IMR-90 (cell line): ENCODE measurements at regions not wholly inside any gene's neighbourhood (a gene's known extent, or its start where the extent isn't known, plus 50 kb on each side); places are given as distances from the start of the nearest gene placed in this dataset.

Source experiments
- ATAC-seq: fragments of 200-7000 bp; cut with Tn5 transposase; 2 replicates; pipeline ENCODE4 v1.9.1; 2020; ENCODE audit warnings: low read depth, mild to moderate bottlenecking, moderate library complexity
- BruUV-seq: library from RNA; stranded (reverse); fragments of 400-500 nt; replicated peaks from 2 replicates; lab custom pipeline; 2021; lab: Mats Ljungman, UMichigan
- CTCF ChIA-PET: fragments of 300-600 bp; formaldehyde crosslinking; extraction: SDS; loops from one replicate; lab custom pipeline; 2021; ENCODE audit warnings: antibody characterized with exemption; lab: Yijun Ruan, JAX
- POLR2A ChIA-PET: fragments of 300-600 bp; sonication (Branson Sonifier 250); formaldehyde crosslinking; loops from one replicate; lab custom pipeline; 2022; ENCODE audit warnings: antibody characterized with exemption; ENCODE audit not compliant: unreplicated experiment; lab: Charles Lee
- DNase-seq: peaks from one replicate; pipeline ENCODE4 v3.0.0; 2013
- H2AFZ ChIP-seq: replicated peaks from 2 replicates; pipeline ENCODE3; 2013; ENCODE audit warnings: low read length, mild to moderate bottlenecking; ENCODE audit not compliant: poor library complexity
- H2AK5ac ChIP-seq: 2 replicates; pipeline ENCODE4 v1.6.1; 2013; ENCODE audit warnings: low read depth, low read length, inconsistent platforms
- H2AK9ac ChIP-seq: replicated peaks from 2 replicates; pipeline ENCODE3; 2013; ENCODE audit warnings: mild to moderate bottlenecking, low read depth, low read length, moderate library complexity; ENCODE audit not compliant: poor library complexity
- H2BK120ac ChIP-seq: 2 replicates; pipeline ENCODE4 v1.6.1; 2013; ENCODE audit warnings: low read depth, low read length, inconsistent platforms
- H2BK15ac ChIP-seq: 3 replicates; pipeline ENCODE4 v1.6.1; 2013; ENCODE audit warnings: low read depth, low read length, inconsistent platforms
- H2BK20ac ChIP-seq: 2 replicates; pipeline ENCODE4 v1.6.1; 2013; ENCODE audit warnings: low read depth, mild to moderate bottlenecking, inconsistent platforms, low read length, moderate library complexity
- H2BK5ac ChIP-seq: 2 replicates; pipeline ENCODE4 v1.6.1; 2013; ENCODE audit warnings: mild to moderate bottlenecking, low read depth, low read length, inconsistent platforms; ENCODE audit not compliant: poor library complexity, severe bottlenecking
- H3K14ac ChIP-seq: replicated peaks from 2 replicates; pipeline ENCODE4 v1.6.1; 2013; ENCODE audit warnings: low read depth, low read length, inconsistent platforms
- H3K18ac ChIP-seq: 2 replicates; pipeline ENCODE4 v1.6.1; 2013; ENCODE audit warnings: low read depth, low read length, control low read depth
- H3K23ac ChIP-seq: 2 replicates; pipeline ENCODE4 v1.6.1; 2013; ENCODE audit warnings: low read depth, low read length, inconsistent platforms
- H3K27ac ChIP-seq: 2 replicates; pipeline ENCODE4 v1.5.1; 2013; ENCODE audit warnings: mild to moderate bottlenecking, control low read depth, low read length; ENCODE audit not compliant: insufficient read depth
- H3K27me3 ChIP-seq: 2 replicates; pipeline ENCODE4 v1.6.1; 2013; ENCODE audit warnings: low read length; ENCODE audit not compliant: control insufficient read depth, insufficient read depth
- H3K36me3 ChIP-seq: 2 replicates; pipeline ENCODE4 v1.6.1; 2013; ENCODE audit warnings: low read length, mixed read lengths; ENCODE audit not compliant: control insufficient read depth, insufficient read depth
- H3K4ac ChIP-seq: 2 replicates; pipeline ENCODE4 v1.6.1; 2013; ENCODE audit warnings: low read depth, low read length, inconsistent platforms
- H3K4me1 ChIP-seq: 2 replicates; pipeline ENCODE4 v1.6.1; 2013; ENCODE audit warnings: low read length, mixed read lengths; ENCODE audit not compliant: control insufficient read depth, insufficient read depth
- H3K4me2 ChIP-seq: 2 replicates; pipeline ENCODE4 v1.6.1; 2013; ENCODE audit warnings: low read depth, mild to moderate bottlenecking, control low read depth, low read length, moderate library complexity
- H3K4me3 ChIP-seq: 2 replicates; pipeline ENCODE4 v1.5.1; 2013; ENCODE audit warnings: low read depth, mild to moderate bottlenecking, control low read depth, low read length, moderate library complexity; ENCODE audit not compliant: insufficient read depth
- H3K56ac ChIP-seq: 2 replicates; pipeline ENCODE4 v1.6.1; 2013; ENCODE audit warnings: low read length, inconsistent platforms; ENCODE audit not compliant: insufficient read depth; ENCODE audit errors: extremely low read depth
- H3K79me1 ChIP-seq, 2 experiments: 2 replicates each; pipeline ENCODE4 v1.6.1; 2013; ENCODE audit warnings: low read length in 2 of 2, inconsistent platforms in 1 of 2, low read depth in 1 of 2
- H3K9ac ChIP-seq: 2 replicates; pipeline ENCODE4 v1.6.1; 2013; ENCODE audit warnings: low read depth, low read length, control low read depth
- H3K9me1 ChIP-seq: 2 replicates; pipeline ENCODE4 v1.6.1; 2013; ENCODE audit warnings: low read length, inconsistent platforms; ENCODE audit not compliant: insufficient read depth
- H3K9me3 ChIP-seq: 2 replicates; pipeline ENCODE4 v1.6.1; 2013; ENCODE audit warnings: low read length; ENCODE audit not compliant: control insufficient read depth, insufficient read depth
- H4K20me1 ChIP-seq: 2 replicates; pipeline ENCODE4 v1.6.1; 2013; ENCODE audit warnings: low read length, inconsistent platforms; ENCODE audit not compliant: insufficient read depth
- H4K5ac ChIP-seq: 2 replicates; pipeline ENCODE4 v1.6.1; 2013; ENCODE audit warnings: mild to moderate bottlenecking, low read depth, low read length, control low read depth
- H4K8ac ChIP-seq, 2 experiments: 2 replicates each; pipeline ENCODE4 v1.6.1; 2013; ENCODE audit warnings: low read depth in 2 of 2, low read length in 2 of 2, control low read depth in 1 of 2, inconsistent platforms in 1 of 2
- H4K91ac ChIP-seq: 2 replicates; pipeline ENCODE4 v1.6.1; 2013; ENCODE audit warnings: low read depth, low read length, inconsistent platforms; ENCODE audit not compliant: insufficient read depth
- BHLHE40 ChIP-seq: fragments of 150-350 bp; IDR thresholded peaks from 2 replicates; pipeline ENCODE4 v1.6.1; 2016; ENCODE audit warnings: mild to moderate bottlenecking, low read depth, low read length
- CEBPB ChIP-seq: IDR thresholded peaks from 2 replicates; pipeline ENCODE4 v1.6.1; 2012; ENCODE audit warnings: low read depth, low read length, improper control_type of control experiment
- CTCF ChIP-seq: conservative IDR thresholded peaks from 2 replicates; pipeline ENCODE4 v1.5.1; 2012; ENCODE audit warnings: mild to moderate bottlenecking, low read depth, low read length, improper control_type of control experiment
- ELK1 ChIP-seq: fragments of 150-350 bp; IDR thresholded peaks from 2 replicates; pipeline ENCODE4 v1.6.1; 2016; ENCODE audit warnings: low read depth, mild to moderate bottlenecking, low read length, moderate library complexity, borderline replicate concordance
- FOS ChIP-seq: fragments of 150-350 bp; IDR thresholded peaks from 2 replicates; pipeline ENCODE4 v1.6.1; 2016; ENCODE audit warnings: low read depth, low read length
- MAFK ChIP-seq: IDR thresholded peaks from 2 replicates; pipeline ENCODE4 v1.6.1; 2012; ENCODE audit warnings: low read depth, low read length, improper control_type of control experiment
- MAZ ChIP-seq: IDR thresholded peaks from 2 replicates; pipeline ENCODE4 v1.6.1; 2012; ENCODE audit warnings: low read depth, mild to moderate bottlenecking, low read length, improper control_type of control experiment, moderate library complexity, borderline replicate concordance
- MXI1 ChIP-seq: IDR thresholded peaks from 2 replicates; pipeline ENCODE4 v1.6.1; 2012; ENCODE audit warnings: low read depth, mild to moderate bottlenecking, low read length, moderate library complexity, borderline replicate concordance
- POLR2A ChIP-seq: IDR thresholded peaks from 2 replicates; pipeline ENCODE4 v1.6.1; 2012; ENCODE audit warnings: mild to moderate bottlenecking, low read depth, low read length
- RCOR1 ChIP-seq: IDR thresholded peaks from 2 replicates; pipeline ENCODE4 v1.6.1; 2012; ENCODE audit warnings: mild to moderate bottlenecking, low read length, improper control_type of control experiment; ENCODE audit not compliant: insufficient replicate concordance
- RFX5 ChIP-seq: IDR thresholded peaks from 2 replicates; pipeline ENCODE4 v1.8.0; 2012; ENCODE audit warnings: low read depth, mild to moderate bottlenecking, low read length, moderate library complexity
- SMC3 ChIP-seq: fragments of 150-350 bp; IDR thresholded peaks from 2 replicates; pipeline ENCODE4 v1.6.1; 2016; ENCODE audit warnings: low read depth, mild to moderate bottlenecking, antibody characterized with exemption, low read length, moderate library complexity
- USF2 ChIP-seq: fragments of 150-350 bp; IDR thresholded peaks from 2 replicates; pipeline ENCODE4 v1.6.1; 2017; ENCODE audit warnings: mild to moderate bottlenecking, antibody characterized with exemption, low read length, low read depth
- WGBS, 2 experiments: methylation state at CpG; one replicate each; pipeline versions ENCODE4 v1.1.5 to v1.1.7; 2013; ENCODE audit warnings: missing lambda C conversion rate in 2 of 2; ENCODE audit not compliant: insufficient read length in 1 of 2; ENCODE audit errors: extremely low coverage in 2 of 2; 5-methylcytosine and 5-hydroxymethylcytosine counted together
- dilution Hi-C: fragments of 300-500 bp; cut with HindIII; formaldehyde crosslinking; loops from one replicate; pipeline ENCODE4 v1.14.3; 2018; ENCODE audit warnings: low sequenced_read_pairs; ENCODE audit not compliant: unreplicated experiment
- in situ Hi-C: fragments of 300-500 bp; cut with MboI; formaldehyde crosslinking; loops from 3 replicates; pipeline ENCODE4 v1.14.3; 2019; ENCODE audit warnings: low sequenced_read_pairs, inconsistent platforms, mixed read lengths
- intact Hi-C: fragments of 100-400 bp; cut with micrococcal nuclease; formaldehyde crosslinking; loops from 2 replicates; pipeline ENCODE4 v1.10.0; 2022

- Histone ChIP-seq H4K91ac (peak overlapping the region; percentile 19; the same call in 1 of the 2 replicates), H4K8ac (peak overlapping the region; percentile 39 to 63; a peak in 3 of 4 replicates), H3K36me3 (no peaks in the 10 kb centered on the region), H2BK15ac (peak overlapping the region; percentile 66; the same call in 2 of the 3 replicates), H2BK20ac (peak overlapping the region; percentile 91), H2AFZ (no peak overlapping the region), H3K14ac (peak overlapping the region; percentile 59; the same call in 1 of the 2 replicates), H3K9ac (no peak overlapping the region), H3K4me1 (peaks cover 18% of the 10 kb centered on the region), H3K4me2 (no peak overlapping the region), H3K4me3 (no peak overlapping the region), H3K79me1 (no peaks in the 10 kb centered on the region), H3K9me3 (no peaks in the 10 kb centered on the region), H4K5ac (no peak overlapping the region; the same call in 1 of the 2 replicates), H3K23ac (peak overlapping the region; percentile 36; the same call in 1 of the 2 replicates), H3K18ac (peak overlapping the region; percentile 54; the same call in 1 of the 2 replicates), H4K20me1 (no peaks in the 10 kb centered on the region; the same call in 1 of the 2 replicates), H2AK5ac (peak overlapping the region; percentile 77), H3K27me3 (no peaks in the 10 kb centered on the region), H3K4ac (peak overlapping the region; percentile 76), H2AK9ac (no peak overlapping the region), H3K56ac (no peak overlapping the region), H3K27ac (no peak overlapping the region), H2BK120ac (peak overlapping the region; percentile 74), H3K9me1 (peaks cover 10% of the 10 kb centered on the region), H2BK5ac (peak overlapping the region; percentile 59)
- ChIA-PET POLR2A (no interaction called here), CTCF (interaction anchor here (1.1 kb wide), 1 partner anchor 143 kb away, joined by 3 read pairs; no protein-coding TSS in a partner anchor)
- WGBS, 2 experiments, result no CpG with 5 or more reads among the region's 7 CpGs
- intact Hi-C loops, result loop anchor here (10.0 kb wide), 2 partner anchors 132 to 278 kb away; no protein-coding TSS in a partner anchor
- in situ Hi-C loops, result no loop called here
- dilution Hi-C loops, result no loop called here
- BruUV-seq, result no TSS peak
- peak; percentile 39 for DNase-seq
- no peak for ATAC-seq
- TF ChIP-seq BHLHE40 (no peak), CTCF (no peak), ELK1 (no peak), SMC3 (no peak), POLR2A (no peak), MXI1 (no peak), FOS (no peak), MAFK (no peak), RCOR1 (no peak), MAZ (no peak), CEBPB (no peak), RFX5 (no peak), USF2 (no peak)
Observed at GRCh38 chr6:81896525-81897503, 144.3 kb upstream of the TENT5A start.
